SH-SY5Y (cell line): ENCODE measurements at regions not wholly inside any gene's neighbourhood (a gene's known extent, or its start where the extent isn't known, plus 50 kb on each side); places are given as distances from the start of the nearest gene placed in this dataset.

Source experiments
- GATA2 ChIP-seq: IDR thresholded peaks from 2 replicates; pipeline ENCODE4 v1.6.1; 2011; ENCODE audit warnings: mild to moderate bottlenecking, low read depth, low read length
- GATA3 ChIP-seq: IDR thresholded peaks from 2 replicates; pipeline ENCODE4 v1.6.1; 2011; ENCODE audit warnings: low read depth, mild to moderate bottlenecking, low read length, moderate library complexity

- TF ChIP-seq GATA2 (no peak), GATA3 (no peak)
These were observed 187.9 kb upstream of the HS6ST1 start for GRCh38 chr2:128506534-128506933.
